ENCODE measurements at regions not wholly inside any gene's neighbourhood (a gene's known extent, or its start where the extent isn't known, plus 50 kb on each side); places are given as distances from the start of the nearest gene placed in this dataset.
"Not testable (repeated sequence)": the region's sequence is repeated elsewhere in the genome, so short reads cannot be mapped to it uniquely, and the experiment has no call there.

- ATAC-seq (replicated peaks in 6 of 8), result peak in 2 of 8 experiments; percentile 9 to 27
- in situ Hi-C loops (cut with MboI; ENCODE audit: low pct_unique_long_range_greater_than_20kb in 2 of 9, low sequenced_read_pairs in 9 of 9, unreplicated experiment in 9 of 9), result not testable (repeated sequence)
- WGBS, 10 experiments, result no CpG with 5 or more reads among the region's 1 CpG
These were observed 55.6 kb upstream of the NBPF26 start for GRCh38 chr1:120668187-120668586.

More at GRCh38 chr1:120668187-120668586, 55.6 kb upstream of the NBPF26 start:
- H3K27ac ChIP-seq; H3K4me1 ChIP-seq (replicated peaks in 1 of 2); H3K4me3 ChIP-seq: not testable (repeated sequence)
